IPS DF 4.7 (cell line): ENCODE measurements at regions not wholly inside any gene's neighbourhood (a gene's known extent, or its start where the extent isn't known, plus 50 kb on each side); places are given as distances from the start of the nearest gene placed in this dataset.
"Not testable (repeated sequence)": the region's sequence is repeated elsewhere in the genome, so short reads cannot be mapped to it uniquely, and the experiment has no call there.

Experiments
- DNase-seq: peaks from one replicate; pipeline ENCODE4 v3.0.0-alpha.2; 2013; ENCODE audit warnings: low spot score; ENCODE audit errors: extremely low read depth

DNA sequence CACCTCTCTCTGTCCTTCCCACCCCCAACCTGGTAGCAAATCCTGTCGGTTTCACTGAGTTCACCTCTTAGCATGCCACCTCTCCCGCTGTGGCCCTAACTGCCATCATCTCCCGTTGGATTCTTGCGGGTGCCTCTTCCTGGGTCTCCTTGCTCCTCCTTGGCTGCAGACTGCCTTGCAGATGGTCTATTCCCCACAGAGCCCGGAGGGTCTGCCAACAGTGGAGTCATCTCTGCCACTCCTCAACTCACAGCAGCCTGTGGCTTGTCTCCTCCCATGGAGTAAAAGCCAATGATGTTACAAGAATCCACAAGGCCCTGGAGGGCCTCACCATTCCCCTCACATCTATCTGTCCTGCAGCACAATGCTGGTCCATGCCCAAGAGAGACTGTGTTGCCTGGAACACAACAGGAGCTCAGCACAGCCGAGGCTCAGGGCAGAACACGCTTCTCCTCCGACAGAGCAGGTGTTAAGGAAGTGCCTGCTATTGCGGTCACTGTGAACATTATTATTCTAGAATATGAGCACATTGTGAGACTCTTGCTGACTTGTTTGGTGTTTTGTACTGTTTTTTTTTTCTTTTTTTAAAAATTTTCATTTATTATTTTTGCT lies 241.8 kb upstream of the SULF2 start:
- no peak for DNase-seq

DNA sequence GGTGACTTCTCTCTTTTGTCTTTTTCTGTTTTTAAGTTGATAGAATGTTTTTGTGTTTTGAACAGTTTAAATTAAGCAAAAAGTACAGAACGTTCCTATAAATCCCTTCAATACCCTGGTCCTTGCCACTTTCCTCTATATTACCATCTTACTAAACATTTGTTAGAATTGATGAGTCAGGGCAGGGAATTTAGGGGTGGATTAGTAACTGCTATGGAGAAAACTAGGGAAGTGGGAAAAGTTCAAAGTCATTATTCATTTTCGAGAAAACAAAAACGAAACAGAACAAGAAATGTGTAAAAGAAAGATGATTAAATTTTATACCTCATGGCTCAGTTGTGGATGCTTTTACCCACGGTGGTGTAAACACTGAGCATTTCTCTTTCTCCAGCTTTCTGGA lies 240.4 kb upstream of the SULF2 start:
- DNase-seq: no peak

DNA sequence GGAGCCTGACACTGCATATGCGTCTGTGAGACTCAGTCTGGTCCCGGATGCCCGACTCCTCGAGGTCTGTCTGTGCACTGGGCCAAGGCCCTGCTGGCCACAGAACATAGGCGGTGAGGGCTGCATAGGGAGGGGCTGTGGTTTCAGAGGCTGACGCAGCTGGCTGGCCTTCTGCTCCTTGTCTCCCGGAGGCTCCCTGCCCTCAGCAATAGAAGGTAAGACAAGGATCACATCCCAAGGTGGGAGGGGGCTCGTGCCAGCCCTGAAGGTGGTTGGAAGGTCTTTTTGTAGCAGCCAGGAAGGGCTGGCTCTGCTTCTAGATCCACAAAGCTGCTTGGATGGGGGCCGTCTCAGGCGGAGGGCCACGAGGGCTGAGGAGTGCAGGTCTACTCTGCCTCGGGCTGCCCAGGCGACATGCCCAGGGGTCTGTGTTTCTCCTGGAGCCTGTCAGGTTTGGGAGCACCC lies 239.8 kb upstream of the SULF2 start:
- no peak for DNase-seq

DNA sequence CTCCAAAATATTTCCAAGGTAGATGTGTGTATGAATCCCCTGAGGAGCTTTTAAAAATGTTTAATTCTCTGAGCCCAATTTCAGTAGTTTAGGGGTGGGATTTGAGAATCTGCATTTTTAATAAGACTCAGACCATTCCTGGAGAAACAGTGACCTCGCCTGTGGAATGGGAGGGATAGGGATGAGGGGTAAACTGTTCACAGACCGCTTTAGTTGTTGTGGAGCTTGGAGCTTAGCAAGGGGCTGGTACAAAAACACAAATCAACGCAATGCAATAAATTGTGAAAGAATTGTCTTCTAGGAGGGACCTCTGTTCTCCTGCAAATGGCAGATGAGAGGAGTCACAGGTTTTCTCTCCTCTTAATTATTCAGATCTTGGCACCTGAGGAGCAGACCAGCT lies 239.3 kb upstream of the SULF2 start:
- no peak for DNase-seq

DNA sequence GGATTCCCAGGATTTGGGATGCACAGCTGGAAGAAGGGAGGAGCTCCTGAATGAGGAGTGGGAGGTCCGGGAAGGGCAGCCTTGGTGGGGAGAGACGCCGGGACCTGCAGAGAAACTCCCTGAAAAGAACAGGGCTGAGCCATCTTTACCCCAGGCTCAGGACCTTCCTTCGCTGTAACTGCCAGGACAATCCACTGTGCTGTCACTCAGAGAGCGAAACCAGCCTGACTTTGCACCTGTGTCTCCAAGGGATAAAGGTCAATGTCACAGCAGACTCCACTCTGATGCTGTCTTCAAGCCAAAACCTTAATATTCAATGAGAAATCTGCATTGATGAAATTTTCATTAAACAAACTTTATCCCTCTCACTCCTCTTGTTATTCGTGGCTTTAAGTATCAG lies 235.4 kb upstream of the SULF2 start:
- not testable (repeated sequence) for DNase-seq

DNA sequence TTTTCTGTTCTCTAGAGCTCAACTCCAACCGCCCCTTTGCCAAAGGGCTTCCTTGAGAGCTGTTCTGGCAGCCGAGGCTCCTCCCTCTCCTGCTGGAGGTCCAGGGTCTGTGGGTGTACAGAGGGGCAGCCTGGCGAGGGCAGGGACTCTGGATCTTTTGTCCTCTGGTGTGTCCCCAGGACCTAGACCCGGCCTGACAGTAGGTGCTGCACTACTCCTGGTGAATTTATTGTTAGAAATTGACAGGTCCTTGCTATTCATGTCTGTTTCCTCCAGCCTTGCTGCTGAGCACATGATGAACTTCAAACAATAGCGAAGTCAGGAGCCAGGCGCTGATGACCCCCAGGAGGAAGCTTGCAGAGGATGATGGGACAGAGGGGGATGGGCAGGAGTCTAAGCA lies 234.7 kb upstream of the SULF2 start:
- DNase-seq: no peak

DNA sequence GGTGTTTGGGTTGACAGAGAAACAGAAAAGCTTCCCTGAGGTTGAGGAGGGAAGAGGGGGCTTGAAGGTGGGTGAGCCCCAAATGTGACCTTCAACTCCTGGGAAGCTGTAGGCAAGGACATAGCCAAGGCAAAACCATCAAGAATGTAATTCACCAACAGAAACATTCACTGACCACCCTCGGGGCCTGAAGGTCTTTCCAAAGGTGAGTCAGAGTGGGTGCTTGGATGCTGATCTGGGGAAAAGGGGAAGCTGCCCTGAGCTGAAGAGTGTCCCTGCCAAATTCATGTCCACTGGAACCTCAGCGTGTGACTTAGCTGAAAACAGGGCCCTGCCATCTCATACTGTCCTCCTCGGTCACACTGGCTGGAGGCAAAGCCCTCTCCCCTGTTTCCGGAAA lies 234.2 kb upstream of the SULF2 start:
- no peak for DNase-seq

DNA sequence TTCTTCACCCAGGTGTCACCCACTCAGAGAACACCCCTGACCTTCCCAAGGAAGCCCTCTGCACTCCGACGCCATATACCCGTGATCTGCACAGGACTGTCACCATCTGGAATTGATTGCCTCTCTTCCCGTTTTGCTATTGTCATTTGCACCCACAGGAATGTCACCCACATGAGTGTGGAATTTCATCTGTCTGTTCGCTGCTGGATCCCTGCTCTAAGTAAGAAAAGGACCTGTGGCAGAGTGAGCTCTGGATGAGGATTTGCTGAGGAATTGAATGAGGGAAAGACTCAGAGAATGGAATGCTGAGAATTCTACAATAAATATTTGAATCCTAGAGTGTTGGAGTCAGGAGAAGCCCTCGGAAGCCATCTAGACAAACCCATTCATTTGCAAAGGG lies 233.6 kb upstream of the SULF2 start:
- not testable (repeated sequence) for DNase-seq

DNA sequence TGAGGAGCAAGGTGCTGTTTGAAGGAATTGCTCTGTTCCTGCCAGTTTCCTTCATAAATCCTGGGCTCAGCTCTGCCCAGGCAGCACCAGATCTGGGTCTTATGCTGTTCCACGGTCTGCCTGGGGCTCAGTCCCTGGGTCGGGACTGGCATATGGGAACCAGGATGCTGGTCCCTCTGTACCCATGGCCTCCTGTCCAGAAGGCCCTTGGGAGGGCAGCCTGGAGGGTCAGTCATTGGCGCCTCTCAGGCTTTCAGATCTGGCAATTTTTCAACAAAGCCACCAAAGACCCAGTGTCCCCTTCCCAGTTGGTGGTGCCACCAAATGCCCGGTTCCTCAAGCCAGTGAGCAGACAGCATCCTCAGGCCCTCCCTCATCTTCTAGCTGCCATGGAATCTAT lies 232.7 kb upstream of the SULF2 start:
- no peak for DNase-seq

DNA sequence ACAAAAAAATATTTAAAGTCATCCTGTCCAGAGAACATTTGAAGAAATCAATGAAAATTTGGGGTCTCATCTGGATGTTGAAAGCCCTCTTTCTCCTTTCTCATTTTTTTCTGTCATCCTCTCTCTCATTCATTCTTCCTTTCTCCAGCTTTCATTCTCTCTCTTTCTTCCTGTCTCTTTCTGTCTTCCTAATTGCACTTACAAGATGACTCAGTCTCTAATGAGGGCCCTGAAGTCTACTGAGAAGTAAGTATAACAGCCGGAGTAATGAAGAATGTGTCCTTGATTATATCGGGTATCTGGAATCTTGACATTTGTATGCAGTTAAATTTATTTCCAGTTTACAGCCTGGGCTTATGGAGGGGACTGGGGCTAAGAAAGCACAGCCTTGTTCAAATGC lies 232.2 kb upstream of the SULF2 start:
- DNase-seq: no peak

DNA sequence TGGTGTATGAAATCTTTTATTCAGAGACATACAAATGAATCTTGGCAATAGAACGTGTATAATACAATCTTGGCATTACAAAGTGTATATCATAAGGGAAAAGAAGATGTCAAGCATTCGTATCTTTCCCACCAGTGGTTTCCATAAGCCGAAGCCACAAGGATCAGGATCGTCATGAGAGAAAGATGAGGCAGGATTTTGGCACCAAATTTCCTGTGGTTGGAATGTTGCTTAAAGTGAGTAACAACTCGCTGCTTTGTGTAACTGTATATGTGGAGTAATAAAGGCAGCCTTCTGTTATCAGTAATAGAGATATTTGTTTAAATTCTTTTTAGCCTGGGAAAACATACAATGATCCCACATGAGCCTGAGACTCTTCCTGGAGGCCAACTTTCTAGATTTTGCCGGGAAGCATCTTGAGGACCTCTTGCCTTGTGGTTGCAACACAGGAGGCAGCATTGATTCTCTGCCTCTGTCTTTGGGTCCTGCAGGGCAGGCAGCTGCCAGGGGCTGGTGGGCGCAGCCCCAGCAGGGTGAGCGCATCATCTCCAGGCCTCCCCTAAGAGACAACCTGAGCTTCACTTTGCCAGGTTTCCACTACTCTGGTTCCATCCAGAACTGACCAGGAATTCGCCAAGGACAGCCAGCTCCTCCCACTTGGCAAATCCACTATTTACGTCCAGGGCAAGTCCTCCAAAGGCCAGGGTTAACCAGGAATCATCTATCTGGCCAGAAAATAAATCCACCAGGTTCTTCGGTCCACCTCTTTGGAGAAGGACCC lies 230.9 kb upstream of the SULF2 start:
- no peak for DNase-seq

DNA sequence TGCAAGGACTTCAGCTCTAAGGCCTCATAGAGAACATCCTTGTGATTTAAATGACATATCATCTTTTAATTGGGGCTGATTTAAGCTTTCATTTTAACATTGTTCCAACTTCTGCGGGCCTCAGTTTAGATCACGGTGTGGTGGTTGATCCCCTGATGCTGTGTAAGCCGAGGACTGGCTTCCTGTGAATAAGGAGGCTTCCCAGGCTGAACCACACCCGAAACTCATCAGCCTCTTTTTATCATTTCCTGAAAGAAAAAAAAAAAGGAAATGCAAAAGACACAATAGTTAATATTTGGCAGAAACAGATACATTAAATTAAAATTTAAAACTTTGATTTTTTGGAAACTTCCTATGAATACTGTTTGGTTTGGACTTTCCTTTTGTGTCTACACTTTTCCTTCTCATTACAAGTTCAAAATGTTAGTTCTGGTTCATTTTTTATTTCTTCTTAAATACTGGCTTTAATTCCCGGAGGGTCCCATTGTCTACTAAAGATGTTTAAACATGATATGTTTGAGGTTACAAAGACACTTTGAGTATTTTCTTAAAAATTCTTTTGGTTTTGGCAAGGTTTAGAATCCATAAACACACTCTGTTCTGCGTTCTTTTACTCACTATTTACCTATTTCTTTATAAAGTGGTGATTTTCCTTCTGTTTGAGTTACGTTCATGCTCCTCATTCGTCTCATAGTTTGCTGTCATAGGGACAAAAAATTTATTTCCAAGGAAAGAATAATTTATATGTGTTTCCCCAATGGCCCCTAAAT lies 230.0 kb upstream of the SULF2 start:
- no peak for DNase-seq

DNA sequence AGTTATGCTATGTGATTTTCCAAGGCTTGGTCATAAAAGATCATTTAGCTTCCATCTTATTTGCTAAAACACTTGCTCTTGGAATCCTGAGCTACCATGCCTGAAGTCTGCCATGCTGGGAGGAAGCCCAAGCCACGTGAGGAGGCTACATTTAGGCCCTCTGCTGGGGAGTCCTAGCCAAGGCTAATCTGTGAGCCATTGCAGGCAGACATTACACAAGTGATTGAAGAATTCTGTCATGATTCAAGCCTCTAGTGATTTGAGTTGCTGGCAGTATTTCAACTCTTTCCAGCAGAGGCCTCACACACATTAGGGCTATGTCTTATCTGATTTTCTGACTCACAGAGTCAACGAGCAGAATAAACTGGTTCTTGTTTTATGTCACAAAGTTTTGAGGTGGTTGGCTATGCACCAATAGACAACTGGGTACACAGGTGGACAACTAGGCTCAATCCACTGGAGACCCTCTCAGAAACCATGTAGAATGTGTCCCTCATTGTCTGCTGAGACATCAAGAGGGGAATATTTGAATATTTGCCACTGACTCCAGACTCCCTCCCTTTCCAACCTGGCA lies 227.2 kb upstream of the SULF2 start:
- no peak for DNase-seq

DNA sequence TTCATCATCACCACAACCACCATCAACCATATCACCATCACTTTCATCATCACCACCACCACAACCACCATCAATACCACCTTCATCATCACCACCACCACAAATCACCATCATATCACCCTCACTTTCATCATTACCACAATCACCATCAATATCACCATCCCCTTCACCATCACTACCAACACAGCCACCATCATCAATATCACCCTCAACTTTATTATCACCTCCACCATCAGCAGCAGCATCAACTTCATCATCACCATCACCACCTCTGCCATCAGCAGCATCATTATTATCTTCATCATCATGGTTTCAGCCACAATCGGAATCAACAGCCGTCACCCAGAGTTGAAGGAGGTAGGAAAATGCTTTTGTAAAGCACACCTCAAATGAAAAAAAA lies 225.7 kb upstream of the SULF2 start:
- DNase-seq: no peak

DNA sequence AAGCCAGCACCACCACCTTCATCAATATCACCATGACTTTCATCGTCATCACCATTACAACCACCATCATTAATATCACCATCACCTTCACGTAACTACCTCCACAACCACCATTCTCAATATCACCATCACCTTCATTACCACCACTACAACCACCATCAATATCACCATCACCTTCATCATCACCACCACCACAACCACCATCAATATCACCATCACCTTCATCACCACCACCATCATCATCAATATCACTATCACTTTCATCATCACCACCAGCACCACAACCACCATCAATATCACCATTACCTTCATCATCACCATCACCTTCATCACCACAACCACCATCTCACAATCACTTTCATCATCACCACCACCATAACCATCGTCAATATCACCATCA lies 225.3 kb upstream of the SULF2 start:
- no peak for DNase-seq

DNA sequence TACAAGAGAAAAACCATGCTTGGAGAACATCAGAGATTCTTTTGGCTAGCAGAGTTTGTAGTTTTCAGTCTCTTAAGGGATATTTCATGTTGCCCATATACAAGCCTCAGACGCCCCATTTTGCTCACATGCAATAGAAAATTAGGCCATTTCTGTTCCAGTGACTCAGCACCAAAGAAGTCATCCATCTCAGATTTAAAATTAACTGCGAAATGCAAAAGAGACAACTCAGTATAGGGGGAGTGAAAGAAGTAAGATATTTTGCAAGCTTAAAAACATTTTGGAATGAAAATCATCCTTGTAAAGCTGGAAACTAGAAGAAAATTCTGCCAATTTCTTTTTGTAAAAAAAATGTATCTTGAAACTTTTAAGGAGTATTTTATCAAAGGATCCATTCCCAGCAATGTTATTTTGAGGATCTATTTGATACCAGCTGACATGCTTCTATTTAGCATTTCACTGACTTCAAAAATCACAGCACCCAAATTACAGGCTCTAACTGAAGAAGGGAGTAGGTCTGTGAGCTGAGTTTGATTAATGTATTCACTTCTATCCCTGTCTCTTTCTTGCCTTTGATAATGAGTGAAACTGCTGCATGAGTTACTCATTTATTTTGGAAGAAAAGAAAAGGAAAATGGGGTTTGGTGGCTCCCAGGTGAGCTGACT lies 223.7 kb upstream of the SULF2 start:
- DNase-seq: no peak

DNA sequence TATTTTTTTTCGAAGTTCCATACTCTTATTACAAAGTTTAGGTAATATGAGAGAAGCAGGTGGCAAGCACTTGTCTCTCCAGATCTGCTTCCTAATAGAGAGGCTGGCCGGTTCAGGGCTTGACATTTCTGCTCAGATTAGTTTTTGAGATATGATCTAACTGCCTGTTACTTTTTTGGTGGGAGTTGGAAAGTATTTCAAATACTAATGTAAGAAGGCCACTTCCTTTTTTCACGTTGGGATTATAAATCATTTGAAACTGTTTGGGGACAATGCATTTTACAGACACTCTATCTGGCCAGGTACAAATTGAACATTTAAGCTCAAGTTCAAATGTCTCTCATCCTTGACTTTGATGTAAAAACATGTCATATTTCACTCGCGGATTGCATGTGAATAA lies 222.1 kb upstream of the SULF2 start:
- DNase-seq: no peak

DNA sequence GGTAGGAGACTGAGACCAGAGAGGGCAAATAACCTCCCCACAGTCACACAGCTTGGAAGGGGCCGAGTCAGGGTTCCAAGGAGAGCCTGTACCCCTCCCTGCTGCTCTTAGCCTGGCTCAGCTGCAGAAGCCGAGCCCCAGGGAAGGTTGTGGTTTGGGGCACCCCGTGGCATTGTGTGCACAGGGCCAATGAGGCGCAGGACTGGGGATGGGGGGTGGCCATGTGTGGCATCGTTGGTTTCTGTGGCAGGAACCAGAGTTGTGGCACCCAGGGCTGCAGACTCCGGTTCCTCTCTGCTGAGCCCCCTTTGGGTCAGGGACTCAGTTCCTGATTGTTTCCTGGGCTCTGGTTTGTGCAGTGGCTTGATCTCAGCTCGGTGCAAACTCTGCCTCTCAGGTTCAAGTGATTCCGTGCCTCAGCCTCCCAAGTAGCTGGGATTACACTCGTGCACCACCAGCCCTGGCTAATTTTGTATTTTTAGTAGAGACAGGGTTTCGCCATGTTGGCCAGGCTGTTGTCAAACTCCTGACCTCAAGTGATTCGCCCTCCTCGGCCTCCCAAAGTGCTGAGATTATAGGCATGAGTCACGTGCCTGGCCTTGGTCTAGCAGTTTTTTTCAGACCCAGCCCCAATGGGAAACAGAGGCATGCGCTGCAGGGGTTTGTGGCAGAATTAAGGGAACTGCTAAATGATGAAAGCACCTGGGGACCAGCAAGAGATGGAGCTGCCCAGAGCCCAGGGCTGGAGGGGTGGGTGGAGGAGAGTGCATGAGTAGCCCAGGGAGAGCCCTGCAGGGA lies 221.0 kb upstream of the SULF2 start:
- DNase-seq: no peak

DNA sequence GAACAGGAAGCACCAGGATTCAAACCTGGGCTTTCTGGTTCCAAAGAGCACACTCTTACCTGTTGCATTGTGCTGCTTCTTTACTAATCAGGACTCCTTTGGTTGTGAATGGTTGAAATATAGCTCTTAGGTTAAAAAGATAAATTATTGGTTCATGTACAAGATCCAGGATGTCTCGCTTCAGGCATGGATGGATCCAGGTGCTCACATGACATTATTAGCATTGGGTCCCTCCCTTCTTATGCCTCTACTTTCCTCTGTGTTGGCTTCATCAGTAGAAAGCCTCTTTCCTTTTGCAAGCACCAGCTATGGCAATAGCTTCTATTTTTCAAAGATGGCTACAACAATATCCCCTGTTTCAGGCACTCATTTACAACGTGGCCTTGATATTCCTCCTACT lies 217.7 kb upstream of the SULF2 start:
- DNase-seq: no peak

DNA sequence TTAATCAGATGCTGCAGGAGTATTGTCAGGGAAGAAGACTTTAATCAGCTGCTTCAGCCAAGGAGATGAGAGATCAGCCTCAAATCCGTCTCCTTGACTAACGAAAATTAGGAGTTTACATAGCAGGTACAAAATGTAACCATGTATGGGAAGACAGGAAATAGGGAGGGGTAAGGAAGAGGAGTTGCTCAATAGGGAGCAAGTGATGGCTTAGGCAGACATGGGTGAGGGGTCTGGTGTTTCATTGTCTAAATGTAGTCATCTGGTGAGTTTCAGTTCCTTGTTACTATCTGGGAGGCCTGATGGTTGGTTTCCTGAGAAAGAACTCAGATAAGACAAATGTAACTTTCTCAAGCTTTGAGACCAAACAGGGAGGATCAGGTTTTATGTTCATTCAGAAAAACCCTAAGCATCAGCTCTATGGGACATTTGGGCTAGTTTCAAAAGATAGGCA lies 217.3 kb upstream of the SULF2 start:
- no peak for DNase-seq

DNA sequence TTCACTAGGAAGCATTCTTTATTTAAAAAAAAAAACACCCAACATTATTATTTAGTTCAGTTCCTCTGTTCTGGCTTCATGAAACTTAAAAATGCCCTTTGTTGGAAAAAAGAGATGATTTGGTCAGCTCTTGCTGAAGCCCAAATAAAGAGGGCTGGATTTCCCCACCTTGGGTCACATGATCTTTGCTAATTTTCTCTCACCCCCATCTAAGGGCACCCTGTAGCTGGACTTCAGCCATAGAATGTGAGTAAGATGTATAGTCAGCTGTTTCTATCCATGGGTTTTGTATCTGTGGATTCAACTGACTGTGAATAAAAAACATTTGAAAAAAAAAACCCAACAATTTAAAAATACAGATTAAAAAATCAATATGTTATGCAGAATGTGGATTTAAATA lies 213.9 kb upstream of the SULF2 start:
- DNase-seq: no peak
